ENCODE measurements at regions not wholly inside any gene's neighbourhood (a gene's known extent, or its start where the extent isn't known, plus 50 kb on each side); places are given as distances from the start of the nearest gene placed in this dataset.

GRCh38 chr4:177079327-177079726, 230.3 kb upstream of the NEIL3 start:
- Histone ChIP-seq H3K4me1 (no peaks in the 10 kb centered on the region), H3K27me3 (no peaks in the 10 kb centered on the region), H3K27ac (no peak overlapping the region), H3K36me3 (no peaks in the 10 kb centered on the region), H3K9me3 (no peaks in the 10 kb centered on the region), H3K4me3 (no peak overlapping the region)
- DNase-seq, result no peak
- intact Hi-C loops (cut with DNase I), result no loop called here
- TF ChIP-seq POLR2A (IDR thresholded peaks at IDR 0.05), result no peak
- TF ChIP-seq POLR2AphosphoS5 (IDR thresholded peaks at IDR 0.05), result no peak
- TF ChIP-seq EP300 (IDR thresholded peaks at IDR 0.05), result no peak
- TF ChIP-seq, protein P1, sequence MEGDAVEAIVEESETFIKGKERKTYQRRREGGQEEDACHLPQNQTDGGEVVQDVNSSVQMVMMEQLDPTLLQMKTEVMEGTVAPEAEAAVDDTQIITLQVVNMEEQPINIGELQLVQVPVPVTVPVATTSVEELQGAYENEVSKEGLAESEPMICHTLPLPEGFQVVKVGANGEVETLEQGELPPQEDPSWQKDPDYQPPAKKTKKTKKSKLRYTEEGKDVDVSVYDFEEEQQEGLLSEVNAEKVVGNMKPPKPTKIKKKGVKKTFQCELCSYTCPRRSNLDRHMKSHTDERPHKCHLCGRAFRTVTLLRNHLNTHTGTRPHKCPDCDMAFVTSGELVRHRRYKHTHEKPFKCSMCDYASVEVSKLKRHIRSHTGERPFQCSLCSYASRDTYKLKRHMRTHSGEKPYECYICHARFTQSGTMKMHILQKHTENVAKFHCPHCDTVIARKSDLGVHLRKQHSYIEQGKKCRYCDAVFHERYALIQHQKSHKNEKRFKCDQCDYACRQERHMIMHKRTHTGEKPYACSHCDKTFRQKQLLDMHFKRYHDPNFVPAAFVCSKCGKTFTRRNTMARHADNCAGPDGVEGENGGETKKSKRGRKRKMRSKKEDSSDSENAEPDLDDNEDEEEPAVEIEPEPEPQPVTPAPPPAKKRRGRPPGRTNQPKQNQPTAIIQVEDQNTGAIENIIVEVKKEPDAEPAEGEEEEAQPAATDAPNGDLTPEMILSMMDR (IDR thresholded peaks at IDR 0.05), result no peak
- 16 to 32% methylated on average over 3 of the region's 3 CpGs for WGBS, 2 donors

- no peak overlapping the region for H3K27ac ChIP-seq
- no peaks in the 10 kb centered on the region for H3K9me3 ChIP-seq
- H3K4me1 ChIP-seq, result no peaks in the 10 kb centered on the region
- no peaks in the 10 kb centered on the region for H3K36me3 ChIP-seq
- no peak for DNase-seq
- no peaks in the 10 kb centered on the region for H3K27me3 ChIP-seq
- intact Hi-C loops (cut with DNase I), result no loop called here
- TF ChIP-seq, protein P1 (IDR thresholded peaks at IDR 0.05), result no peak
- TF ChIP-seq POLR2AphosphoS5 (IDR thresholded peaks at IDR 0.05) (no peak), POLR2A (IDR thresholded peaks at IDR 0.05) (no peak), EP300 (IDR thresholded peaks at IDR 0.05) (no peak)
- H3K4me3 ChIP-seq, result no peak overlapping the region
- WGBS, 2 donors, result 70 to 71% methylated on average over 5 of the region's 5 CpGs
Observed at GRCh38 chr4:177080388-177080787, 229.3 kb upstream of the NEIL3 start.

DNA sequence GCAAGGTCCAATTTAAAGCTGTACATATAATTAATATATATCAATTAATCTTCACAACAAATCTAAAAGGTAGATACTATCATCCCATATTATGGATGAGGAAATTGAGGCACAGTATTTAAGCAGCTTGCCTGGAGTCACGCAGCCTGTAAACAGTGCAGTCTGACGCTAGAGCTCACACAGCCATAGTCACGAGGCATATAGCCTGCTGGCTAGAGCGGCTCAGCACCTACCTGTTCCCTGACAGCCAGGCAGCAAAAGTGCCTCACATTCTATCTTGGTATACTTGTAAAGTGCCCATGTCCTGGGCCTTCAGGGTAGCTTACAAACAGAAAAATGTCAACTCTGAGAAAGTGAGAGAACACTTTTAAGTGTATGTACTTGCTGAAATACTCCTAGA, 222.6 kb upstream of the NEIL3 start:
- 76 to 84% methylated on average over 4 of the region's 4 CpGs for WGBS, 2 donors
- Histone ChIP-seq H3K9me3 (no peaks in the 10 kb centered on the region), H3K27me3 (no peaks in the 10 kb centered on the region), H3K27ac (no peak overlapping the region), H3K4me3 (no peak overlapping the region), H3K4me1 (no peaks in the 10 kb centered on the region), H3K36me3 (no peaks in the 10 kb centered on the region)
- intact Hi-C loops (cut with DNase I), result no loop called here
- no peak for DNase-seq
- TF ChIP-seq POLR2A (IDR thresholded peaks at IDR 0.05) (no peak), POLR2AphosphoS5 (IDR thresholded peaks at IDR 0.05) (no peak), EP300 (IDR thresholded peaks at IDR 0.05) (no peak)
- TF ChIP-seq, protein P1 (IDR thresholded peaks at IDR 0.05), result no peak

GRCh38 chr4:177087499-177087898, 222.2 kb upstream of the NEIL3 start:
- Histone ChIP-seq H3K4me3 (no peak overlapping the region), H3K27ac (no peak overlapping the region), H3K4me1 (no peaks in the 10 kb centered on the region), H3K36me3 (no peaks in the 10 kb centered on the region), H3K27me3 (no peaks in the 10 kb centered on the region), H3K9me3 (no peaks in the 10 kb centered on the region)
- TF ChIP-seq POLR2AphosphoS5 (IDR thresholded peaks at IDR 0.05) (no peak), POLR2A (IDR thresholded peaks at IDR 0.05) (no peak), EP300 (IDR thresholded peaks at IDR 0.05) (no peak)
- TF ChIP-seq, protein P1 (IDR thresholded peaks at IDR 0.05), result no peak
- intact Hi-C loops (cut with DNase I), result no loop called here
- 65 to 79% methylated on average over 2 of the region's 2 CpGs for WGBS, 2 donors
- DNase-seq, result no peak

- Histone ChIP-seq H3K27me3 (no peaks in the 10 kb centered on the region), H3K36me3 (no peaks in the 10 kb centered on the region), H3K27ac (no peak overlapping the region), H3K9me3 (no peaks in the 10 kb centered on the region), H3K4me3 (no peak overlapping the region), H3K4me1 (no peaks in the 10 kb centered on the region)
- intact Hi-C loops (cut with DNase I), result no loop called here
- DNase-seq, result no peak
- TF ChIP-seq POLR2AphosphoS5 (IDR thresholded peaks at IDR 0.05) (no peak), EP300 (IDR thresholded peaks at IDR 0.05) (no peak), POLR2A (IDR thresholded peaks at IDR 0.05) (no peak)
- TF ChIP-seq, protein P1 (IDR thresholded peaks at IDR 0.05), result no peak
Observed at GRCh38 chr4:177091515-177091914, 218.2 kb upstream of the NEIL3 start.
